HG03025 (cell line): ENCODE measurements at regions not wholly inside any gene's neighbourhood (a gene's known extent, or its start where the extent isn't known, plus 50 kb on each side); places are given as distances from the start of the nearest gene placed in this dataset.
"Not testable (repeated sequence)": the region's sequence is repeated elsewhere in the genome, so short reads cannot be mapped to it uniquely, and the experiment has no call there.

Experiments
- ATAC-seq: cut with Tn5 transposase; IDR thresholded peaks from one replicate; pipeline ENCODE4 v1.9.1; 2021; ENCODE audit warnings: mild to moderate bottlenecking, moderate library complexity; ENCODE audit not compliant: unreplicated experiment, low FRiP score

DNA sequence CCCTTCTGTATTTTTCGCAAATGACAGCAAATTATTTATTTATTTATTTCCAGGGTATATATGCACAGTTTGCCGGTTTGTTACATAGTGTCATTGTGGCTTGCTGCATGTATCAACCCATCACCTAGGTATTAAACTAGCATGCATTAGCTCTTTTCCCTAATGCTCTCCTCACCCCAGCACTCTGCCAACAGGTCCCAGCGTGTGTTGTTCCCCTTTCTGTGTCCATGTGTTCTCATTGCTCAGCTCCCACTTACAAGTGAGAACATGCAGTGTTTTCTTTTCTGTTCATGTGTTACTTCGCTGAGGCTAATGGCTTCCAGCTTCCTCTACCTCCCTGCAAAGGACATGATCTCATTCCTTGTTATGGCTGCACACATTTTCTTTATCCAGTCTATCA, 592.3 kb downstream of the TRIB2 start:
- no peak for ATAC-seq

DNA sequence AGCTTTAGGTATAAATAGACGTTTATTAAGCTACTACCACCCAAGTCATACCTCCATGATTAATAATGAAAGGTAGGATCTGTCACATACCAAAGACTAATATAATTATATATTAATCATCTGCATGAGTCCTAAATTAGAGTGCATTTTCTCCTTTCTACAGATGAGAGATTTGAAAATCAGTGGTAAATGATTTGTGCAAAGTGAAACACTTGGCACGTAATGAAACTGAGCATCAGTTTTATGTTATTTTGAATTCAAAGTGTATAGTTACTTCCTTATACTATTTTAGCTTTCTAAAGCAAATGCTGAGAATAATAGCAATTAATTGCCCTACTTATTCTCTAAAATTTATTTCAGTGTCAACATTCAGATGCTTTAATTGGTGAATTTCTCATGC, 615.3 kb downstream of the TRIB2 start:
- ATAC-seq: no peak

- not testable (repeated sequence) for ATAC-seq
Measured at GRCh38 chr2:13334071-13334470, 617.3 kb downstream of the TRIB2 start.

GRCh38 chr2:13334545-13334944, 617.8 kb downstream of the TRIB2 start:
- ATAC-seq: no peak

- ATAC-seq: no peak
Measured at GRCh38 chr2:13335862-13336535, 619.3 kb downstream of the TRIB2 start.

- no peak for ATAC-seq
Measured at GRCh38 chr2:13351068-13351467, 634.3 kb downstream of the TRIB2 start.

- ATAC-seq: no peak
Measured at GRCh38 chr2:13353083-13353482, 636.3 kb downstream of the TRIB2 start.

- no peak for ATAC-seq
Measured at GRCh38 chr2:13354031-13354430, 637.3 kb downstream of the TRIB2 start.

- not testable (repeated sequence) for ATAC-seq
Measured at GRCh38 chr2:13381928-13382327, 665.2 kb downstream of the TRIB2 start.

GRCh38 chr2:13389172-13389571, 672.4 kb downstream of the TRIB2 start:
- not testable (repeated sequence) for ATAC-seq

DNA sequence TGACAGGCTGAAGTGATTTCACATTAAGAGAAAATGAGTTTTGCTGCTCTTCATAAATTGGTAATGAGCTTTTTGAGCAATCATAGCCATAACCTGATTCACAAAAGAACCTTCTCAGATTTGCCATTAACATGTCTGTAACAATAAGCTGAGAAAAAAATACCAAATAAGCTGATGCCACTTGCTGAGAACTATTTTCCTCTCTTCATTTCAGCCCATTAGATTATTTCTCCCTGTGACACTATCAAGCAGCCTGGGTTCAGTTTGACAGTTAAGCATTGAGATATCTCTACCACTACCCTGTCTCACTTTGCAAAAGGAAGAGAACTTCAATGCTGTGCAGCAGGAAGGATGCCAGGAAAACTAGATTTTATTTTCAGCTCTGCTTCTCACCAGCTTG, 673.9 kb downstream of the TRIB2 start:
- ATAC-seq: no peak

DNA sequence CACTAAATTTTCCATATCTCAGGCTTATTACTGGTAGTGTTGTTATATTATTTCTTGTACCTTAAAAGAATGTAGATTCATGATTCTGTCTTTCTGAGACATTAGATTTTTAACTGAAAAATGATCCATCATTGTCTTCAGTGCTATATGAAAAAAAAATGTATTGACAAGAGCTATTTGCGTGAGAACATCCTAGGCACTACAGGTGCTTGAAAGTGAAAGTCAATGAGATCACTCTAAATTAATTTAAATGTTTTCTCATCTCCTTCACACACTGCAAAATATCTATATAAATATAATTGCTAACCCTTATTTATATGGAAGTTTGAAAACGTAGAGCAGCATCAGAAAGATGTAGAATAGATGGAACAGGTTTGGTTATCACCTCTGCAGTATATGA, 684.6 kb downstream of the TRIB2 start:
- ATAC-seq: no peak

DNA sequence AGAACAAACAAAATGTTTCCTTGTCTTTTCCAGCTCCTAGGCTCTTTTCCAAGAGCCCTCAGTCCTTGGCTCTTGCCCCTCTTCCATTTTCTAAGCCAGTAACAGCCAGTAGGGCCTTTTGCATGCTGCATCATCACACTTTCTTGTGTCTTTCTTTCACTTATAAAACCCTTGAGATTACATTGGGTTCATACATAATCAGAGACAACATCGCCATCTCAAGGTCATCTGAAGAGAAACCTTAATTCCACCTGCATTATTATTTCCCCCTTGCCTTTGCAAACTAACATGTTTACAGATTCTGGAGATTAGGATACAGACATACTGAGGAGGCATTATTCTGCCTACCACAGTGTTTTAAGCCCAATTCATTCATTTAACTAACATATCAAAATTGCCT, 697.3 kb downstream of the TRIB2 start:
- ATAC-seq: no peak

DNA sequence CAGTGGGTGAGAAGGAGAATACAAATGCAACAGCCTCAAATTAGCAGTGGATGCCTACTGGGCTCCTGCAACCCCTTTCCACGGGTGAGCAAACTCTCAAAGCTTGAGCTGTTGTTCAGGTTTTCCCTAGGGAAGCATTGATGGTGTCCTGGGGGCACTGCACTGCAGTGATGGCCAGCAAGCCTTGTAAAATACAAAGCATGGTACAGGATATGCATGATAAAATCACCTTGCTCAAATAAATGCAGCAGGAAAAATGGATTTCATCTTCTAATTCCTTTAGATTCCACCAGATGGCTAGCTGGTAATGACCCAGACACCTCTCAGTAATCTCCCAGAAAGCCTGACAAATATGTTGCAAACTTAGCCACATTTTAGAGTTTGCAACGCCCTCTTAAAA, 698.2 kb downstream of the TRIB2 start:
- ATAC-seq: no peak

- no peak for ATAC-seq
Measured at GRCh38 chr2:13433954-13434353, 717.2 kb downstream of the TRIB2 start.

DNA sequence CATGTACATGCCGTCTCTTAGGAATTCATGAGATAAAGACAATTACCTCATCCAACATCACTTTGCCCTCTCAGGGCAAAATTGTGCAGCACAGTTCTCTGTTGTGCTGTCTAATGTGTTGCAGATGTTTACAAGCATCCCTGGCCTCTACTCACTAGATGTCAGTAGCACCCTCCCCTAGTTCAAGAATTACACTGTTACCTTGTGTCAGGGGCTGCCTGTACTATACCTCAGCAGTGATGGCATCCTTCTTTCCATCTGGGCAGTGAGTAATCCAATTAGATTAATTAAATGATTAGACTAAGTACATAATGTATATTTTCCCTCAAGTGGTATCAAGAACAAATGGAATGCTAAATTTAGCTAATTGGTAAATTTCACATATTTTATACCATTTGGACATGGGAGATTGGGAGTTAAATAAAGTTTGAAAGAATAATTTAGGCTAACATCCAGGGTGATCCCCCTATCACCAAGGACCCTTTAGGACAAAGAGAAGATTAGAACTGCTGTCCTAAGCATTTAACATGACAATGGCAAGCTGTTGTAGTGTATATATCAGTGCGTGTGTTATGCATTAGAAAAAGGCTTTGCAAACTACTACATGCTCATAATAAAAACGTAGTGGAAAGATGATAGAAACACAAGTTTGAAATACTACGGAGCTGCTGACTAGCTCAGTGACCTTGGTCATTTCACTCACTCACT, 727.0 kb downstream of the TRIB2 start:
- peak; percentile 57 for ATAC-seq

GRCh38 chr2:13462464-13462863, 745.7 kb downstream of the TRIB2 start:
- no peak for ATAC-seq

DNA sequence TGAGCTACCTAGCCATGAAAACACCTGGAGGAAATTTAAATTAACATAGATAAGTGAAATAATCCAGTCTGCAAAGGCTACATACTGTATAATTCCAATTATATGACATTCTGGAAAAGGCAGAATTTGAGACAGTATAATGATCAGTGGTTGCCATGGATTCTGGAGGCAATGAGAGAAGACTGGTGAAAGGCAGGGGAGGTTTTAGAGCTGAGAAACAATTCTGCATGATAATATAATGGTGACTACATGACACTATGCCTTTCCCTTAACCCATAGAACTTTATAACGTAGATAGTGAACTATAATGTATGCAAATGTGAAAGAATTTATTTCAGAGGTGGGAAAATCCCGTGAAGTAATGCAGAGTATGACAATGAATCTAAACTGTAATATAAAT, 749.3 kb downstream of the TRIB2 start:
- no peak for ATAC-seq

GRCh38 chr2:13474538-13474937, 757.8 kb downstream of the TRIB2 start:
- no peak for ATAC-seq

DNA sequence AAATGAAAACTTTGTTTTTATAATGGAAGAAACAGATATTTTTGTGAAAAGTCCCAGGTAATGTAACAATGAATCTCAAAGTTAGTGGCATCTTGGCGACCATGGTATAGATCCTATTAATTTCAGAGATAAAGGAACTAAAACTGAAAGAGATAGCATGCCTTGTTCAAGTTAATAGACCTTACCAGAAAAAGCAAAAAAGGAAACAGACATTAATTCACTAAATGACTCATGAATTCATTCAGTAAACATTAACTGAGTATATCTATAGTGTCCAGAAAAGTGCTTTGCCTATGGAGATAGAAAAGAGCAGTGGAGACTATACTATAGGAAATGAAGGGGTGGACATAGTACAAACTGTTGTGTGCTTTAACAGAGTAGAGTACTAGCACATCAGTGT, 763.3 kb downstream of the TRIB2 start:
- ATAC-seq: peak; percentile 88

GRCh38 chr2:13481201-13481600, 764.5 kb downstream of the TRIB2 start:
- ATAC-seq: no peak

GRCh38 chr2:13485256-13485655, 768.5 kb downstream of the TRIB2 start:
- ATAC-seq: no peak
